Dendritic cell treated with granulocyte-macrophage colony-stimulating factor and Interleukin-4, amounts not matched to agents 40 ng/mL and 50 ng/mL, for 4 days (primary cell): ENCODE measurements at regions not wholly inside any gene's neighbourhood (a gene's known extent, or its start where the extent isn't known, plus 50 kb on each side); places are given as distances from the start of the nearest gene placed in this dataset.
"Not testable (repeated sequence)": the region's sequence is repeated elsewhere in the genome, so short reads cannot be mapped to it uniquely, and the experiment has no call there.

ENCODE experiments used
- H3K27ac Mint-ChIP-seq: one replicate; pipeline ENCODE4 v1.8.0; 2022; ENCODE audit warnings: mild to moderate bottlenecking, mixed read lengths
- H3K27me3 Mint-ChIP-seq: one replicate; pipeline ENCODE4 v1.8.0; 2022; ENCODE audit warnings: mild to moderate bottlenecking, mixed read lengths
- H3K36me3 Mint-ChIP-seq: one replicate; pipeline ENCODE4 v1.8.0; 2022; ENCODE audit warnings: low read depth, mixed read lengths
- H3K4me1 Mint-ChIP-seq: one replicate; pipeline ENCODE4 v1.8.0; 2022; ENCODE audit warnings: low read depth, mixed read lengths
- H3K4me3 Mint-ChIP-seq: one replicate; pipeline ENCODE4 v1.8.0; 2022; ENCODE audit warnings: mild to moderate bottlenecking, moderate library complexity, mixed read lengths
- H3K9me3 Mint-ChIP-seq: one replicate; pipeline ENCODE4 v1.8.0; 2022; ENCODE audit warnings: mixed read lengths
- intact Hi-C: fragments of 100-400 bp; cut with micrococcal nuclease; formaldehyde crosslinking; loops from one replicate; pipeline ENCODE4 v1.15.0; 2022

GRCh38 chr13:103599870-103600269, 533.7 kb upstream of the SLC10A2 start:
- intact Hi-C loops, H3K27ac Mint-ChIP-seq, H3K36me3 Mint-ChIP-seq, H3K4me1 Mint-ChIP-seq, H3K4me3 Mint-ChIP-seq, H3K27me3 Mint-ChIP-seq: not testable (repeated sequence)
- H3K9me3 Mint-ChIP-seq: peaks cover 30% of the 10 kb centered on the region

- intact Hi-C loops: no loop called here
- peaks cover 30% of the 10 kb centered on the region for H3K9me3 Mint-ChIP-seq
- no peak overlapping the region for H3K4me3 Mint-ChIP-seq
- no peaks in the 10 kb centered on the region for H3K36me3 Mint-ChIP-seq
- H3K27me3 Mint-ChIP-seq: no peaks in the 10 kb centered on the region
- H3K27ac Mint-ChIP-seq: no peak overlapping the region
- no peaks in the 10 kb centered on the region for H3K4me1 Mint-ChIP-seq
Observed at GRCh38 chr13:103598671-103599070, 532.5 kb upstream of the SLC10A2 start.

GRCh38 chr13:103573446-103573845, 507.2 kb upstream of the SLC10A2 start:
- Mint-ChIP-seq H3K27me3 (no peaks in the 10 kb centered on the region), H3K4me3 (no peak overlapping the region), H3K27ac (no peak overlapping the region), H3K4me1 (no peaks in the 10 kb centered on the region), H3K9me3 (peaks cover 23% of the 10 kb centered on the region), H3K36me3 (no peaks in the 10 kb centered on the region)
- intact Hi-C loops: no loop called here

DNA sequence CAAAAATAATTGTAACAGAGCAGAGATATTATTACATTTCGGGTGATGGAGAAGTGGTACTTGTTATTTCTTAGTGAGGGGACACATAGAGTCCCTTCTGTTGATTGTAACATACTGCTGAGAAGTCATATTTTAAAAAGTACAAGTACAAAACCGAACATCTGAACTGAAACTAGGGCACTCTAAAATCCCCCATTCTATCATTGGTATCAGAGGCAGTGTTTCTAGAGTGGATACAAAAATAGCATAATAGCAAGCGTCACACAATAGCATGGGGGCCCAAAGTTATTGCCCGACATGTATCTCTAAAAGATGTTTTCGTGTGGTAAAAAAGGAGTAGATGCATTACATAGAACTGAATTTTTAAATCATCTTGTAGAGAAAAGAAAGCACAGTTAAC, 502.1 kb upstream of the SLC10A2 start:
- H3K9me3 Mint-ChIP-seq: peaks cover 25% of the 10 kb centered on the region
- no peak overlapping the region for H3K4me3 Mint-ChIP-seq
- H3K36me3 Mint-ChIP-seq: no peaks in the 10 kb centered on the region
- intact Hi-C loops: no loop called here
- H3K27me3 Mint-ChIP-seq: no peaks in the 10 kb centered on the region
- H3K4me1 Mint-ChIP-seq: no peaks in the 10 kb centered on the region
- no peak overlapping the region for H3K27ac Mint-ChIP-seq

GRCh38 chr13:103557878-103558277, 491.7 kb upstream of the SLC10A2 start:
- Mint-ChIP-seq H3K27me3 (no peaks in the 10 kb centered on the region), H3K4me1 (no peaks in the 10 kb centered on the region), H3K4me3 (no peak overlapping the region), H3K27ac (no peak overlapping the region), H3K36me3 (no peaks in the 10 kb centered on the region), H3K9me3 (peaks cover 21% of the 10 kb centered on the region)
- intact Hi-C loops: no loop called here

GRCh38 chr13:103556681-103557080, 490.5 kb upstream of the SLC10A2 start:
- Mint-ChIP-seq H3K4me3 (no peak overlapping the region), H3K9me3 (peaks cover 16% of the 10 kb centered on the region), H3K36me3 (no peaks in the 10 kb centered on the region), H3K27me3 (no peaks in the 10 kb centered on the region), H3K27ac (no peak overlapping the region), H3K4me1 (no peaks in the 10 kb centered on the region)
- intact Hi-C loops: no loop called here

DNA sequence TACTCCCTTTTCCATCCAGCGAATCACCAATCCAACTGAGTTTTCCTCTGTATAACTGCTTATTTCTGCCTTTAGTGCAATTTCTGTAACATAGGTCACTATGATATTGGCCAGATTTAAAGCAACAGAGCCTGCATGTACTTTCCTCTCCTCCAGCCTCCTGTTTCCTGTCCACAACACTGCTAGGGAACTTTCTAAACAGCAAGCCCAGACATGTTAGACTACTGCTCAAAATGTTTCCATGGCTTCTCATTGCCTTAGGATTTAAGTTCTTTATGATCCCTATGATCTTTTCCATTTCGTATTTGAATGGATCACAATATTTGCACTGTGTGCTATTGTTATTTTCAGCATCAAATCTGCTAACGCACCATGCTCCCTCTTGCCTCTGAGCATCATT, 481.7 kb upstream of the SLC10A2 start:
- Mint-ChIP-seq H3K36me3 (no peaks in the 10 kb centered on the region), H3K27me3 (no peaks in the 10 kb centered on the region), H3K27ac (no peak overlapping the region), H3K9me3 (peaks cover 39% of the 10 kb centered on the region), H3K4me3 (no peak overlapping the region), H3K4me1 (no peaks in the 10 kb centered on the region)
- intact Hi-C loops: no loop called here

DNA sequence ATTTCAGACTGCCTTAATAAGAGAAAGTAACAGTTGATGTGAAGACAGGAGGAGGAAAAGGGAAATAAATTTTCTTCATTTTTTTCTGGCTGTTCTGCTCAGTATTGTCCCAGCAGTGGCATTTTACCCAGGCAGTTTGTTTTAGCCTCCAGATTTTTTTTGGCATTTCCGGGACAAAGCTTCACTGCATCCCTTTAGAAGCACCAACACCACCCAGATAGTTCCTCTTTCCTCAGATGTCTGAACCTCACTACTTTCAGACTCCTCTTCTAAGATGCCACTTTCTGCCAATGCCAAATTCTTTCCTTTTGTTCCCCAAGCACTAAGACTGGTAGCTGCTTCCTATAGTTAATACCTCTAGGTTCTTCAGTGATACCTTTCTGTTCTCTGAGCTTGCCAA, 480.1 kb upstream of the SLC10A2 start:
- H3K27ac Mint-ChIP-seq: no peak overlapping the region
- H3K36me3 Mint-ChIP-seq: no peaks in the 10 kb centered on the region
- intact Hi-C loops: no loop called here
- no peaks in the 10 kb centered on the region for H3K27me3 Mint-ChIP-seq
- no peak overlapping the region for H3K4me3 Mint-ChIP-seq
- no peaks in the 10 kb centered on the region for H3K4me1 Mint-ChIP-seq
- H3K9me3 Mint-ChIP-seq: peaks cover 37% of the 10 kb centered on the region

DNA sequence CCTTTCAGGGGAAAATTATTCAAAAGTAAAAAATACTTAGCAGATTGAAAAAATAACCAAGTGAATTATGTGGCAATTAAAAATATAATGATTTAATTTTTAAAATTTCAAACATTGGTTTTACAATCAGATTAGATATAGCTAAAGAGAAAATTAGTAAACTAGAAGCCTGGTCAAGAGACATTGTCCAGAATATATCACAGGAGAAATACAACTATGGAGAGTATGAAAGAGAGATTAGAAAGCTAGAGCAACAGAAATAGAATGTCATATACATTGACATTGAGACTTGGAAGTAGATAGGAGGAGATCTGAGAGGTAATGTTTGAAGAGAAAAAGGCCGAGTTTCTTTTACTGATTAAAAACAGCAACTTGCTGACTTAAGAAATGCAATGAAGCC, 476.4 kb upstream of the SLC10A2 start:
- H3K27ac Mint-ChIP-seq: no peak overlapping the region
- no peaks in the 10 kb centered on the region for H3K27me3 Mint-ChIP-seq
- intact Hi-C loops: no loop called here
- no peak overlapping the region for H3K4me3 Mint-ChIP-seq
- H3K36me3 Mint-ChIP-seq: no peaks in the 10 kb centered on the region
- peaks cover 30% of the 10 kb centered on the region for H3K9me3 Mint-ChIP-seq
- no peaks in the 10 kb centered on the region for H3K4me1 Mint-ChIP-seq

DNA sequence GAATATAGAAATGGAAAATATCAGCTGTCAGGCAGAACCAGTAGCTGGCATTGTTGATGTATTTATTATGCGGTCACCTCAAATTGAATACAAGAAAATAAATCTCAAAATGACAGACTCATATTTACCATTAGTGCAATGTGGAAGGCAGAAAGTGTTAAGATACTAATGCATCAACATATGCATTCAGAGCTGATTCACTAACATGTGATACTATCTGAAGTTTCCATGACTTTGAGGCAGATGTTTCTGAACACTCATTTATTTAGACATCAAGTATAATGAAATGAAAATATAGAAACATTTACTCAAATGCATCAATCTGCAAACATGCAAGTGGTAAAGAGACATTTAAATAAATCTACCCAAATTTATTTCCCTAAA, 474.2 kb upstream of the SLC10A2 start:
- H3K27ac Mint-ChIP-seq: no peak overlapping the region

GRCh38 chr13:103539721-103540381, 473.6 kb upstream of the SLC10A2 start:
- Mint-ChIP-seq H3K27me3 (no peaks in the 10 kb centered on the region), H3K9me3 (peaks cover 23% of the 10 kb centered on the region), H3K4me3 (no peak overlapping the region), H3K4me1 (no peaks in the 10 kb centered on the region), H3K27ac (no peak overlapping the region), H3K36me3 (no peaks in the 10 kb centered on the region)
- intact Hi-C loops: no loop called here

More for the DNA sequence above, 474.2 kb upstream of the SLC10A2 start:
- Mint-ChIP-seq H3K4me3 (no peak overlapping the region), H3K36me3 (no peaks in the 10 kb centered on the region), H3K4me1 (no peaks in the 10 kb centered on the region), H3K27me3 (no peaks in the 10 kb centered on the region), H3K9me3 (peaks cover 27% of the 10 kb centered on the region)
- intact Hi-C loops: no loop called here

GRCh38 chr13:103539265-103539664, 473.0 kb upstream of the SLC10A2 start:
- Mint-ChIP-seq H3K27ac (no peak overlapping the region), H3K36me3 (no peaks in the 10 kb centered on the region), H3K4me3 (no peak overlapping the region), H3K27me3 (no peaks in the 10 kb centered on the region), H3K4me1 (no peaks in the 10 kb centered on the region), H3K9me3 (peaks cover 17% of the 10 kb centered on the region)
- intact Hi-C loops: no loop called here

GRCh38 chr13:103537616-103538015, 471.4 kb upstream of the SLC10A2 start:
- H3K27me3 Mint-ChIP-seq: no peaks in the 10 kb centered on the region
- no peak overlapping the region for H3K27ac Mint-ChIP-seq
- H3K9me3 Mint-ChIP-seq: peaks cover 4% of the 10 kb centered on the region
- intact Hi-C loops: no loop called here
- H3K4me3 Mint-ChIP-seq: no peak overlapping the region
- no peaks in the 10 kb centered on the region for H3K4me1 Mint-ChIP-seq
- H3K36me3 Mint-ChIP-seq: no peaks in the 10 kb centered on the region

DNA sequence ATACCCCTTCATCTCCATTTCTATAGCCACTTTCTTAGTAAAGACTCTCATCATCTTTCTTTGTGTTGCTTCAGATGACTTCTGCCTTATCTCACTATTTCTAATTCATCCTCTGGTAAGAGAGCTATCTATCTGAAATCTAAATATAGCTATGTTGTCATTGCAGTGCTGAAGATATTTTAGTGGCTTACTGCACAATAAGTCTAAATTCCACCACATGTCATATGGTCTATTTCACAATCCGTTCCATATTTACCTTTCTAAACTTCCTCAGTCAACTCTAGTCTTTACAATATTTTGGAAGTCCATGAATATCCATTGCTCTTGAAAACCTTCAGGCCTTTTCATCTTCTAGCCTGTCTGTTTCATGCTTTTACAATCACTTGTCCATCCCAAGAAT, 465.1 kb upstream of the SLC10A2 start:
- intact Hi-C loops: no loop called here
- Mint-ChIP-seq H3K4me1 (no peaks in the 10 kb centered on the region), H3K27ac (no peak overlapping the region), H3K36me3 (no peaks in the 10 kb centered on the region), H3K27me3 (no peaks in the 10 kb centered on the region), H3K4me3 (no peak overlapping the region), H3K9me3 (peaks cover 9% of the 10 kb centered on the region)

DNA sequence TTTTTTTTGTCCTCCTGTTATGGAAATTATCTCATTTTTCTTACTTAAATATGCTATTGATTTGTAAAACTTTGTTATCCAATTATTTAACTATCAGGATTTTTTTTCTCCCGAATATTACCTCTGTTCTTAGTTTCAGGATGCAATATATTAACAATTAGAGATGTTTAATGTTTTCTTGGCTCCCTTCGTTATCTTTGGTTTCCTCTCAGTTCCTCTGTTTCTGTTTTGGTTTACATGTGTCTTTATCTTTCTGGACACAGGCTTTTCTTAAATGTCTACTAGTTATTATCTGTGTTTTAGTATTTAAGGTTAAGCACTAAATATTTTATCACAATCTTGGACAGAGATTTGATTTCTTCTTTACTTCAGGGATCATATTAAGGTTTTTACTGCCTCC, 462.2 kb upstream of the SLC10A2 start:
- Mint-ChIP-seq H3K4me1 (no peaks in the 10 kb centered on the region), H3K9me3 (peaks cover 9% of the 10 kb centered on the region)

More for the DNA sequence above, 462.2 kb upstream of the SLC10A2 start:
- Mint-ChIP-seq H3K27ac (no peak overlapping the region), H3K4me3 (no peak overlapping the region), H3K27me3 (no peaks in the 10 kb centered on the region), H3K36me3 (no peaks in the 10 kb centered on the region)
- intact Hi-C loops: no loop called here
